ENCODE measurements at regions not wholly inside any gene's neighbourhood (a gene's known extent, or its start where the extent isn't known, plus 50 kb on each side); places are given as distances from the start of the nearest gene placed in this dataset.

DNA sequence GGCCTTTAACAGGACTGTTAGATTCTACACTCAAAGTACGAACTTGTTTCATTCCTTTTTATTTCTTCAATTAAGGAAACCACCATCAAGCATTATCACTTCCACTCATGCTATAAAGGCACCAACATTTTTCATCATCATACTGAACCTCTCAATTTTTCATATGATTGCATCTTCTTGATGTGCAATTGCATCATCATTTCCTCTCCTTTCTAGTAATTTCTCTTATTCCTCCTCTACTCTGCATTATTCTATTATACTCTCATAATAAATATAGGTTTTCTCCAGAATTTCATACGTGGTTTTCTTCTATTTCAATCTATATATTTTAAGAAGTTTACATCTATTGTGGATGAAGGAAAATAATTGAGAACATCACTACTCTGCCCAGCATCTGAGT is 506.2 kb upstream of the ZNF385D start:
- TF ChIP-seq, protein P1, sequence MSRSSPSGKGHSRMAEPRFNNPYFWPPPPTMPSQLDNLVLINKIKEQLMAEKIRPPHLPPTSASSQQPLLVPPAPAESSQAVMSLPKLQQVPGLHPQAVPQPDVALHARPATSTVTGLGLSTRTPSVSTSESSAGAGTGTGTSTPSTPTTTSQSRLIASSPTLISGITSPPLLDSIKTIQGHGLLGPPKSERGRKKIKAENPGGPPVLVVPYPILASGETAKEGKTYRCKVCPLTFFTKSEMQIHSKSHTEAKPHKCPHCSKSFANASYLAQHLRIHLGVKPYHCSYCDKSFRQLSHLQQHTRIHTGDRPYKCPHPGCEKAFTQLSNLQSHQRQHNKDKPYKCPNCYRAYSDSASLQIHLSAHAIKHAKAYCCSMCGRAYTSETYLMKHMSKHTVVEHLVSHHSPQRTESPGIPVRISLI (tag by site-specific recombination; IDR thresholded peaks at IDR 0.05), result no peak
- no peak for TF ChIP-seq ZFP37 (tag by site-specific recombination; IDR thresholded peaks at IDR 0.05)
- TF ChIP-seq, protein P2, sequence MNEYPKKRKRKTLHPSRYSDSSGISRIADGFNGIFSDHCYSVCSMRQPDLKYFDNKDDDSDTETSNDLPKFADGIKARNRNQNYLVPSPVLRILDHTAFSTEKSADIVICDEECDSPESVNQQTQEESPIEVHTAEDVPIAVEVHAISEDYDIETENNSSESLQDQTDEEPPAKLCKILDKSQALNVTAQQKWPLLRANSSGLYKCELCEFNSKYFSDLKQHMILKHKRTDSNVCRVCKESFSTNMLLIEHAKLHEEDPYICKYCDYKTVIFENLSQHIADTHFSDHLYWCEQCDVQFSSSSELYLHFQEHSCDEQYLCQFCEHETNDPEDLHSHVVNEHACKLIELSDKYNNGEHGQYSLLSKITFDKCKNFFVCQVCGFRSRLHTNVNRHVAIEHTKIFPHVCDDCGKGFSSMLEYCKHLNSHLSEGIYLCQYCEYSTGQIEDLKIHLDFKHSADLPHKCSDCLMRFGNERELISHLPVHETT (tag by site-specific recombination; IDR thresholded peaks at IDR 0.05), result no peak
- TF ChIP-seq REPIN1 (tag by site-specific recombination; IDR thresholded peaks at IDR 0.05; ENCODE audit: low read depth), result no peak
- no peak for TF ChIP-seq ZFP41 (tag by site-specific recombination; IDR thresholded peaks at IDR 0.05; ENCODE audit: borderline replicate concordance)
- no peak for TF ChIP-seq ZNF670 (tag by site-specific recombination; IDR thresholded peaks at IDR 0.05; ENCODE audit: low read depth)
- TF ChIP-seq ZNF548 (tag by site-specific recombination; IDR thresholded peaks at IDR 0.05), result no peak
- TF ChIP-seq, protein P3, sequence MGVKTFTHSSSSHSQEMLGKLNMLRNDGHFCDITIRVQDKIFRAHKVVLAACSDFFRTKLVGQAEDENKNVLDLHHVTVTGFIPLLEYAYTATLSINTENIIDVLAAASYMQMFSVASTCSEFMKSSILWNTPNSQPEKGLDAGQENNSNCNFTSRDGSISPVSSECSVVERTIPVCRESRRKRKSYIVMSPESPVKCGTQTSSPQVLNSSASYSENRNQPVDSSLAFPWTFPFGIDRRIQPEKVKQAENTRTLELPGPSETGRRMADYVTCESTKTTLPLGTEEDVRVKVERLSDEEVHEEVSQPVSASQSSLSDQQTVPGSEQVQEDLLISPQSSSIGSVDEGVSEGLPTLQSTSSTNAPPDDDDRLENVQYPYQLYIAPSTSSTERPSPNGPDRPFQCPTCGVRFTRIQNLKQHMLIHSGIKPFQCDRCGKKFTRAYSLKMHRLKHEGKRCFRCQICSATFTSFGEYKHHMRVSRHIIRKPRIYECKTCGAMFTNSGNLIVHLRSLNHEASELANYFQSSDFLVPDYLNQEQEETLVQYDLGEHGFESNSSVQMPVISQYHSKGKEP (tag by site-specific recombination; IDR thresholded peaks at IDR 0.05), result no peak
- TF ChIP-seq ZNF366 (tag by site-specific recombination; conservative IDR thresholded peaks at IDR 0.05), result no peak
- no peak for TF ChIP-seq ZNF596 (tag by site-specific recombination; IDR thresholded peaks at IDR 0.05)
- no peak for TF ChIP-seq SALL2 (tag by site-specific recombination; IDR thresholded peaks at IDR 0.05; ENCODE audit: borderline replicate concordance)
- TF ChIP-seq, protein P4, sequence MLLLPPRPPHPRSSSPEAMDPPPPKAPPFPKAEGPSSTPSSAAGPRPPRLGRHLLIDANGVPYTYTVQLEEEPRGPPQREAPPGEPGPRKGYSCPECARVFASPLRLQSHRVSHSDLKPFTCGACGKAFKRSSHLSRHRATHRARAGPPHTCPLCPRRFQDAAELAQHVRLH (tag by site-specific recombination; IDR thresholded peaks at IDR 0.05), result no peak
- no peak for TF ChIP-seq ZNF610 (tag by site-specific recombination; IDR thresholded peaks at IDR 0.05; ENCODE audit: borderline replicate concordance)
- TF ChIP-seq, protein P5, sequence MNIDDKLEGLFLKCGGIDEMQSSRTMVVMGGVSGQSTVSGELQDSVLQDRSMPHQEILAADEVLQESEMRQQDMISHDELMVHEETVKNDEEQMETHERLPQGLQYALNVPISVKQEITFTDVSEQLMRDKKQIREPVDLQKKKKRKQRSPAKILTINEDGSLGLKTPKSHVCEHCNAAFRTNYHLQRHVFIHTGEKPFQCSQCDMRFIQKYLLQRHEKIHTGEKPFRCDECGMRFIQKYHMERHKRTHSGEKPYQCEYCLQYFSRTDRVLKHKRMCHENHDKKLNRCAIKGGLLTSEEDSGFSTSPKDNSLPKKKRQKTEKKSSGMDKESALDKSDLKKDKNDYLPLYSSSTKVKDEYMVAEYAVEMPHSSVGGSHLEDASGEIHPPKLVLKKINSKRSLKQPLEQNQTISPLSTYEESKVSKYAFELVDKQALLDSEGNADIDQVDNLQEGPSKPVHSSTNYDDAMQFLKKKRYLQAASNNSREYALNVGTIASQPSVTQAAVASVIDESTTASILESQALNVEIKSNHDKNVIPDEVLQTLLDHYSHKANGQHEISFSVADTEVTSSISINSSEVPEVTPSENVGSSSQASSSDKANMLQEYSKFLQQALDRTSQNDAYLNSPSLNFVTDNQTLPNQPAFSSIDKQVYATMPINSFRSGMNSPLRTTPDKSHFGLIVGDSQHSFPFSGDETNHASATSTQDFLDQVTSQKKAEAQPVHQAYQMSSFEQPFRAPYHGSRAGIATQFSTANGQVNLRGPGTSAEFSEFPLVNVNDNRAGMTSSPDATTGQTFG (tag by site-specific recombination; IDR thresholded peaks at IDR 0.05; ENCODE audit: borderline replicate concordance), result no peak
- H3K4me1 ChIP-seq (ENCODE audit: control insufficient read depth, insufficient read depth, low read length), result no peaks in the 10 kb centered on the region
- H3K9me3 ChIP-seq (ENCODE audit: control insufficient read depth, insufficient read depth, low read depth, low read length), result no peaks in the 10 kb centered on the region
- CTCF ChIA-PET, result no interaction called here
- no peak overlapping the region for H3K27ac ChIP-seq (ENCODE audit: extremely low read depth, low read depth, low read length)
- no peaks in the 10 kb centered on the region for H3K36me3 ChIP-seq (ENCODE audit: control insufficient read depth in 2 of 2, insufficient read depth in 1 of 2, low read length in 2 of 2)
- POLR2A ChIA-PET, result no interaction called here
- H3K4me3 ChIP-seq (ENCODE audit: low read depth, low read length), result no peak overlapping the region

DNA sequence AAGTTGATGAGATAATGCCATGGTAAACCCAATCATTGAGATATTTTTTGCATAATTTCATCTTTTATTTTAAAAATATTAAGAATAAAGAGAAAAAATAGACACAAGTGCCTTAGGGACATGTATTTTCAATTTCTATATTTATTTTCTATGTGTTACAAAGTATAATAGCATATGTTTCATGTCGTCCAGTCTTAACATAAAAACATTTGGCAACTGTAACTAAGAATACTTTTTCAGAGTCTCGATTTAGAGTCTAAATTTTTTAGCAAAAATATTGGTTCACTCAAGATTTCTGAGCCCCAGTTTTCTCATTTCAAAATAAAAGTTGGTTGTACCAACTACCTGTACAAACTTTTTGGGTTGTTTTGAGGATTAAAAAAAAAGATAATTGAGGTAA is 511.4 kb upstream of the ZNF385D start:
- Histone ChIP-seq H3K9me3 (ENCODE audit: control insufficient read depth, insufficient read depth, low read depth, low read length) (no peaks in the 10 kb centered on the region), H3K27ac (ENCODE audit: extremely low read depth, low read depth, low read length) (no peak overlapping the region), H3K4me3 (ENCODE audit: low read depth, low read length) (no peak overlapping the region), H3K4me1 (ENCODE audit: control insufficient read depth, insufficient read depth, low read length) (no peaks in the 10 kb centered on the region), H3K36me3 (ENCODE audit: control insufficient read depth in 2 of 2, insufficient read depth in 1 of 2, low read length in 2 of 2) (no peaks in the 10 kb centered on the region)
- ChIA-PET CTCF (no interaction called here), POLR2A (no interaction called here)
- TF ChIP-seq, protein P6, sequence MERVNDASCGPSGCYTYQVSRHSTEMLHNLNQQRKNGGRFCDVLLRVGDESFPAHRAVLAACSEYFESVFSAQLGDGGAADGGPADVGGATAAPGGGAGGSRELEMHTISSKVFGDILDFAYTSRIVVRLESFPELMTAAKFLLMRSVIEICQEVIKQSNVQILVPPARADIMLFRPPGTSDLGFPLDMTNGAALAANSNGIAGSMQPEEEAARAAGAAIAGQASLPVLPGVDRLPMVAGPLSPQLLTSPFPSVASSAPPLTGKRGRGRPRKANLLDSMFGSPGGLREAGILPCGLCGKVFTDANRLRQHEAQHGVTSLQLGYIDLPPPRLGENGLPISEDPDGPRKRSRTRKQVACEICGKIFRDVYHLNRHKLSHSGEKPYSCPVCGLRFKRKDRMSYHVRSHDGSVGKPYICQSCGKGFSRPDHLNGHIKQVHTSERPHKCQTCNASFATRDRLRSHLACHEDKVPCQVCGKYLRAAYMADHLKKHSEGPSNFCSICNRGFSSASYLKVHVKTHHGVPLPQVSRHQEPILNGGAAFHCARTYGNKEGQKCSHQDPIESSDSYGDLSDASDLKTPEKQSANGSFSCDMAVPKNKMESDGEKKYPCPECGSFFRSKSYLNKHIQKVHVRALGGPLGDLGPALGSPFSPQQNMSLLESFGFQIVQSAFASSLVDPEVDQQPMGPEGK (tag by site-specific recombination; IDR thresholded peaks at IDR 0.05), result no peak
- no peak for TF ChIP-seq ZFP41 (tag by site-specific recombination; IDR thresholded peaks at IDR 0.05; ENCODE audit: borderline replicate concordance)
- no peak for TF ChIP-seq ZNF391 (tag by site-specific recombination; IDR thresholded peaks at IDR 0.05; ENCODE audit: borderline replicate concordance, low read depth)
- TF ChIP-seq, protein P7, sequence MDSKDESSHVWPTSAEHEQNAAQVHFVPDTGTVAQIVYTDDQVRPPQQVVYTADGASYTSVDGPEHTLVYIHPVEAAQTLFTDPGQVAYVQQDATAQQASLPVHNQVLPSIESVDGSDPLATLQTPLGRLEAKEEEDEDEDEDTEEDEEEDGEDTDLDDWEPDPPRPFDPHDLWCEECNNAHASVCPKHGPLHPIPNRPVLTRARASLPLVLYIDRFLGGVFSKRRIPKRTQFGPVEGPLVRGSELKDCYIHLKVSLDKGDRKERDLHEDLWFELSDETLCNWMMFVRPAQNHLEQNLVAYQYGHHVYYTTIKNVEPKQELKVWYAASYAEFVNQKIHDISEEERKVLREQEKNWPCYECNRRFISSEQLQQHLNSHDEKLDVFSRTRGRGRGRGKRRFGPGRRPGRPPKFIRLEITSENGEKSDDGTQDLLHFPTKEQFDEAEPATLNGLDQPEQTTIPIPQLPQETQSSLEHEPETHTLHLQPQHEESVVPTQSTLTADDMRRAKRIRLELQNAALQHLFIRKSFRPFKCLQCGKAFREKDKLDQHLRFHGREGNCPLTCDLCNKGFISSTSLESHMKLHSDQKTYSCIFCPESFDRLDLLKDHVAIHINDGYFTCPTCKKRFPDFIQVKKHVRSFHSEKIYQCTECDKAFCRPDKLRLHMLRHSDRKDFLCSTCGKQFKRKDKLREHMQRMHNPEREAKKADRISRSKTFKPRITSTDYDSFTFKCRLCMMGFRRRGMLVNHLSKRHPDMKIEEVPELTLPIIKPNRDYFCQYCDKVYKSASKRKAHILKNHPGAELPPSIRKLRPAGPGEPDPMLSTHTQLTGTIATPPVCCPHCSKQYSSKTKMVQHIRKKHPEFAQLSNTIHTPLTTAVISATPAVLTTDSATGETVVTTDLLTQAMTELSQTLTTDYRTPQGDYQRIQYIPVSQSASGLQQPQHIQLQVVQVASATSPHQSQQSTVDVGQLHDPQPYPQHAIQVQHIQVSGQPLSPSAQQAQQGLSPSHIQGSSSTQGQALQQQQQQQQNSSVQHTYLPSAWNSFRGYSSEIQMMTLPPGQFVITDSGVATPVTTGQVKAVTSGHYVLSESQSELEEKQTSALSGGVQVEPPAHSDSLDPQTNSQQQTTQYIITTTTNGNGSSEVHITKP (tag by site-specific recombination; IDR thresholded peaks at IDR 0.05), result no peak
- TF ChIP-seq ZBTB48 (tag by site-specific recombination; IDR thresholded peaks at IDR 0.05), result no peak

Data from HEK293 (cell line).